ENCODE measurements at regions not wholly inside any gene's neighbourhood (a gene's known extent, or its start where the extent isn't known, plus 50 kb on each side); places are given as distances from the start of the nearest gene placed in this dataset.
A peak's percentile ranks its signal among the peaks of the same experiment; 100 is the strongest.

DNA sequence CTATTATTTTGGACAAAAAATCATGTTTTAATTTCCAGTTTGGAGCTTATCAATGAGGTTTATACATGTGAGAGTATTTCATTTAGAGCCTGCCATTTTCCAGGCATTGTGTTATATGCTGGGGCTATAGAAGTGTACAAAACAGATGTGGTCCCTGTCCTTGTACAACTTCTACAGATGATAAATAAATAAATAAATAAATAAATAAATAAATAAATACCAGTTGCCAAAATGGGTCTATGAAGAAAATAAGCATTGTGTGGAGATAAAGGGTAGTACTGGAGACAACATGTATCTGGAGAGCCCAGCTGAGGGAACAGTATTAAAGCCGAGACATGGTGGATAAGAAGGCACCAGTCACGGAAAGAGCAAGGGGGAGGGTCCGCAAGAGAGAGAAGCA, 210.0 kb downstream of the SS18 start:
- Mint-ChIP-seq H3K9me3 (ENCODE audit: unreplicated experiment) (no peaks in the 10 kb centered on the region), H3K4me3 (ENCODE audit: unreplicated experiment) (no peak overlapping the region), H3K36me3 (ENCODE audit: low read depth, unreplicated experiment) (no peaks in the 10 kb centered on the region), H3K4me1 (ENCODE audit: unreplicated experiment) (peaks cover 18% of the 10 kb centered on the region), H3K27me3 (ENCODE audit: unreplicated experiment) (peaks cover 3% of the 10 kb centered on the region), H3K27ac (ENCODE audit: unreplicated experiment) (no peak overlapping the region)
- TF ChIP-seq, protein P1, sequence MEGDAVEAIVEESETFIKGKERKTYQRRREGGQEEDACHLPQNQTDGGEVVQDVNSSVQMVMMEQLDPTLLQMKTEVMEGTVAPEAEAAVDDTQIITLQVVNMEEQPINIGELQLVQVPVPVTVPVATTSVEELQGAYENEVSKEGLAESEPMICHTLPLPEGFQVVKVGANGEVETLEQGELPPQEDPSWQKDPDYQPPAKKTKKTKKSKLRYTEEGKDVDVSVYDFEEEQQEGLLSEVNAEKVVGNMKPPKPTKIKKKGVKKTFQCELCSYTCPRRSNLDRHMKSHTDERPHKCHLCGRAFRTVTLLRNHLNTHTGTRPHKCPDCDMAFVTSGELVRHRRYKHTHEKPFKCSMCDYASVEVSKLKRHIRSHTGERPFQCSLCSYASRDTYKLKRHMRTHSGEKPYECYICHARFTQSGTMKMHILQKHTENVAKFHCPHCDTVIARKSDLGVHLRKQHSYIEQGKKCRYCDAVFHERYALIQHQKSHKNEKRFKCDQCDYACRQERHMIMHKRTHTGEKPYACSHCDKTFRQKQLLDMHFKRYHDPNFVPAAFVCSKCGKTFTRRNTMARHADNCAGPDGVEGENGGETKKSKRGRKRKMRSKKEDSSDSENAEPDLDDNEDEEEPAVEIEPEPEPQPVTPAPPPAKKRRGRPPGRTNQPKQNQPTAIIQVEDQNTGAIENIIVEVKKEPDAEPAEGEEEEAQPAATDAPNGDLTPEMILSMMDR (IDR thresholded peaks at IDR 0.05; ENCODE audit: unreplicated experiment), result no peak
- DNase-seq (ENCODE audit: low spot score), result no peak

DNA sequence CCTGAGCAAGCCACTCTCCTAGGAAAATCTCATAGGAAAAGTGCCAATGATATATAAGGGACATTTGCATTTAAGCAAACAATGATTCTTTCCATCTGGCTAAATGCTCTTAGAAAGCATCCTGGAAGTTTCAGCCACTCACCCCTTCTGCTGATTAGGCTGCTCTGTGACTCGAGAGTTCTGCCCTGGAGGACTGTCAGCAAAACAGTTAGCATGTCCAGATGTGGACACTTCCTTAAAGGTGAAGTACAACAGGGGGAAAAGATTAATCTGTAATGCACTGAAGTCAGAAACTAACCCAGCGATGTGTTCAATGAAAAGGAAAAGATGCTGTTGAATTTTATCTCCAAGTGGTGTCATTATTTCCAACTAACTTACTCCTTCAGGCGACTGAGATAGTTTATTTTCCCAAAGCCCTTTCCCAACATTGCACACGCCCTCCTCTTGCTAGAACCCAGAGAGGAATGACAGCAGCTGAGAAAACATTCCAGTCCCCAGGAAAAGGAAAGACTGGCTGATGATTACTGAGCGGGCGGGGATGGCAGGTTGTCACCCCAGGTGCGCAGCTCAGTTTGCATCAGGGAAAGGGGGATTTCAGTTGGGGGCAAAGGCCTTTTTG, 214.0 kb downstream of the SS18 start:
- no peaks in the 10 kb centered on the region for H3K36me3 Mint-ChIP-seq (ENCODE audit: low read depth, unreplicated experiment)
- DNase-seq (ENCODE audit: low spot score), result peak; percentile 18
- no peaks in the 10 kb centered on the region for H3K9me3 Mint-ChIP-seq (ENCODE audit: unreplicated experiment)
- peaks cover 19% of the 10 kb centered on the region for H3K4me1 Mint-ChIP-seq (ENCODE audit: unreplicated experiment)
- H3K27ac Mint-ChIP-seq (ENCODE audit: unreplicated experiment), result peak overlapping the region; percentile 49
- H3K27me3 Mint-ChIP-seq (ENCODE audit: unreplicated experiment), result peaks cover 3% of the 10 kb centered on the region
- no peak overlapping the region for H3K4me3 Mint-ChIP-seq (ENCODE audit: unreplicated experiment)
- TF ChIP-seq, protein P1 (IDR thresholded peaks at IDR 0.05; ENCODE audit: unreplicated experiment), result no peak

DNA sequence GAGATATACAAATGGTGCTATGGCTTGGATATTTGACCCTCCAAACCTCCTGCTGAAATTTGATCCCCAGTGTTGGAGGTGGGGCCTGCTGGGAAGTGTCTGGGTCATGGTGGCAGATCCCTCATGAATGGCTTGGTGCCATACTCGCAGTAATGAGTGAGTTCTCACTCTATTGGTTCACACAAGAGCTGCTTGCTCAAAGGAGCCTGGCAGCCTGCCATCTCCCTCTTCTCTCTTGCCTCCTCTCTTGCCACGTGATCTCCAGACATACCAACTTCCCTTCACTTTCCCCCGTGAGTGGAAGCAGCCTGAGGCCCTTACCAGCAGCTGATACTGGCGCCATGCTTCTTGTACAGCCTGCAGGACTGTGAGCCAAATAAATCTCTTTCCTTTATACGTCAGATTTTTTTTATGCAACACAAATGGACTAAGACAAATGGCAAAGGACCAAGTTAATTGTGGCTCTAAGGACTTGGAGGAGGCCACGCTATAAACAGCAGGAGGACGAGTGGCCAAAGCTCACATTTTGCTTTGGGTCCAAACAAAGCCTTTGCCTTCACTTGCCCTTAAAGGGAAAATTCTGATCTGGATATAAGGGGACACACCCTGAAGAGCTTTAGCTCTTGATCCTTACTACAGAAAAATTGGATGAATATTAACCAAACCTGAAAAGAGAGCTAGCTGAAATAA, 214.7 kb downstream of the SS18 start:
- Mint-ChIP-seq H3K4me3 (ENCODE audit: unreplicated experiment) (no peak overlapping the region), H3K36me3 (ENCODE audit: low read depth, unreplicated experiment) (no peaks in the 10 kb centered on the region), H3K27ac (ENCODE audit: unreplicated experiment) (peak overlapping the region; percentile 49), H3K27me3 (ENCODE audit: unreplicated experiment) (peaks cover 2% of the 10 kb centered on the region), H3K9me3 (ENCODE audit: unreplicated experiment) (no peaks in the 10 kb centered on the region), H3K4me1 (ENCODE audit: unreplicated experiment) (peaks cover 19% of the 10 kb centered on the region)
- DNase-seq (ENCODE audit: low spot score), result no peak
- TF ChIP-seq, protein P1 (IDR thresholded peaks at IDR 0.05; ENCODE audit: unreplicated experiment), result no peak

DNA sequence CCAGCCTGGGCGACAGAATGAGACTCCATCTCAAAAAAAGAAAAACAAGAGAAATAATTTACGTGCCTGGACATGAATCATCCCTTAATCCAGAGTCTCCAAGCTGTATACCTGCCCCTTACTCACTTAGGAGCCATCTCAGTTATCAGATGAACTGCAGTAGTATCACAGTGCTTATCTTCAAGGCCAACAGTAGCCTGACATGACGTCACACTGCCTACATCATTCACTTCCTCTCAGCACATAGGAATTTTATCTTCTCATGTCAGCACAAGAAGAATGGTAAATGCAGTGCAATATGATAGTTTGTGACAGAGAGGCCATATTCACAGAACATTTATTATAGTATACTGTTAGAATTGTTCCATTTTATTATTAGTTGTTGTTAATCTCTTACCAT, 216.6 kb downstream of the SS18 start:
- H3K27me3 Mint-ChIP-seq (ENCODE audit: unreplicated experiment), result no peaks in the 10 kb centered on the region
- TF ChIP-seq, protein P1 (IDR thresholded peaks at IDR 0.05; ENCODE audit: unreplicated experiment), result no peak
- H3K9me3 Mint-ChIP-seq (ENCODE audit: unreplicated experiment), result no peaks in the 10 kb centered on the region
- no peak overlapping the region for H3K4me3 Mint-ChIP-seq (ENCODE audit: unreplicated experiment)
- H3K27ac Mint-ChIP-seq (ENCODE audit: unreplicated experiment), result no peak overlapping the region
- H3K4me1 Mint-ChIP-seq (ENCODE audit: unreplicated experiment), result peaks cover 19% of the 10 kb centered on the region
- DNase-seq (ENCODE audit: low spot score), result no peak
- H3K36me3 Mint-ChIP-seq (ENCODE audit: low read depth, unreplicated experiment), result no peaks in the 10 kb centered on the region

DNA sequence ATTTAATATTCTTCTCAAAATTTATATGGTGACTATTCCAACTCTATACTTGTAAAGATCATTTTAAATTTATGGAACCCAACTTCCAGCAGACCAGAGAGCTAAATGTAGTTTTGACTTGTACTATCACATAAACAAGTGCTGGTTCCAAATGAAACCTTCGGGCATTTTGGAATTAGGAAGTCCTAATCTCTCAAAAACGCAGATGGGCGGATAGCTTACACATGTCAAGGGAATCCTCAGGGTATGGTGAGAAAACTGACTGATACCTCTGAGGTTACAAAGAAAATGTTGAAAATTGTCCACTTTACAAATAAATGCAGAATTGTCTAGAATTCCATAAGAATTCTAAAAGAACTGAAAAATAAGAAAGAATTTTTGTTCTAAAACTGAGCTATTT, 224.1 kb downstream of the SS18 start:
- Mint-ChIP-seq H3K4me1 (ENCODE audit: unreplicated experiment) (no peaks in the 10 kb centered on the region), H3K27ac (ENCODE audit: unreplicated experiment) (no peak overlapping the region), H3K4me3 (ENCODE audit: unreplicated experiment) (no peak overlapping the region), H3K9me3 (ENCODE audit: unreplicated experiment) (no peaks in the 10 kb centered on the region), H3K27me3 (ENCODE audit: unreplicated experiment) (peaks cover 5% of the 10 kb centered on the region), H3K36me3 (ENCODE audit: low read depth, unreplicated experiment) (no peaks in the 10 kb centered on the region)
- TF ChIP-seq, protein P1 (IDR thresholded peaks at IDR 0.05; ENCODE audit: unreplicated experiment), result no peak
- no peak for DNase-seq (ENCODE audit: low spot score)
